Keratinocyte (primary cell): ENCODE measurements at regions not wholly inside any gene's neighbourhood (a gene's known extent, or its start where the extent isn't known, plus 50 kb on each side); places are given as distances from the start of the nearest gene placed in this dataset.

Source experiments
- CTCF ChIP-seq, 3 experiments: IDR thresholded peaks in 1 of 3; conservative IDR thresholded peaks in 1 of 3; optimal IDR thresholded peaks in 1 of 3; 2 replicates in 2 of 3; 3 replicates in 1 of 3; pipeline versions ENCODE3 to v1.5.1; 2011; ENCODE audit warnings: low read length in 3 of 3, mild to moderate bottlenecking in 3 of 3, moderate library complexity in 2 of 3, control low read depth in 1 of 3, inconsistent platforms in 1 of 3; ENCODE audit not compliant: insufficient read depth in 2 of 3; ENCODE audit errors: extremely low read depth in 1 of 3
- EZH2 ChIP-seq: IDR thresholded peaks from one replicate; pipeline ENCODE4 v1.6.1; 2012; ENCODE audit warnings: inconsistent platforms, mild to moderate bottlenecking, low read length, moderate library complexity

DNA sequence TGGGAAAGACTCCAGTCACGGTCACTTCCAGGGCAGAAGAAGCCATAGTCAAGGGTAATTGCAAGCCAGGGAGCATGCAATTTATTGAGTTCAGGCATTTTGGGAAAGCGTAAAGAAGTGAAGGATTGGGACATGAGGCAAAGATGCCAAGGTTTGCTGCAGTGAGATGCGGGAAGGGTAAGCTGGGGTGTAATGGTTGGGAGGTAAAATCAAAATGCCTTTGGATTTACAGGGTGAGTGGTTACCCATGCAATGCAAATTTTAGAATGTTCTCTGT lies 167.5 kb downstream of the BRMS1L start:
- TF ChIP-seq CTCF (optimal IDR thresholded peaks at IDR 0.05 in 1 of 3, IDR thresholded peaks at IDR 0.05 in 1 of 3, conservative IDR thresholded peaks at IDR 0.05 in 1 of 3; ENCODE audit: extremely low read depth in 1 of 3, insufficient read depth in 2 of 3, low read length in 3 of 3) (no peak), EZH2 (no peak)
